ENCODE measurements at regions not wholly inside any gene's neighbourhood (a gene's known extent, or its start where the extent isn't known, plus 50 kb on each side); places are given as distances from the start of the nearest gene placed in this dataset.

DNA sequence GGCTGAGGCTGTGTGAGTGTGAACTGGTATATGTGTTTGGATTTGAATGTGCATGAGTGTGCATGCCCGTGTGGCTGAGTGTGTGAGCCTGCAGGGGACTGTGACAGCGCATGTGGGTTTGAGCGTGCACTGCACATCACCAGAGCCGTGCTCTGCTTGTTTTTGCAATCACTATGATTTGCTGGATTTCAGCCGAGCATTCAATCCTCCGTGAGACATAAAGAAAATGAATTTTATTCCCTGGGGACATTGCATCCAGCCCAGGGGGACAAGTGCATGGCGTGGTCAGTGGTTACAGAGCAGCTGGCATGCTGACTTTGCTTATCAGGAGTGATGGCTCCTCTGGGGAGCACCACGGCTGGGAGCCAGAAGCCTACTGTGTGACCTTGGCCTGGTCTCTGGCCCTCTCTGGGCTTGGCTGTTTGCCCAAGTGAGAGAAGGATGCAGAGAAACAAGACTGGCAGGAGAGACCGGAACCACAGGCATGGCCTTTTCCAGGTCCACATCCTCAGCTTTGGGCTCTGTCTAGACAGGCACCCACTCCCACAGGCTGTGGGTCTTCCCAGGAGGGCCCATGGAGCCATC, 160.2 kb upstream of the UNC5B start:
- TF ChIP-seq, protein P1, sequence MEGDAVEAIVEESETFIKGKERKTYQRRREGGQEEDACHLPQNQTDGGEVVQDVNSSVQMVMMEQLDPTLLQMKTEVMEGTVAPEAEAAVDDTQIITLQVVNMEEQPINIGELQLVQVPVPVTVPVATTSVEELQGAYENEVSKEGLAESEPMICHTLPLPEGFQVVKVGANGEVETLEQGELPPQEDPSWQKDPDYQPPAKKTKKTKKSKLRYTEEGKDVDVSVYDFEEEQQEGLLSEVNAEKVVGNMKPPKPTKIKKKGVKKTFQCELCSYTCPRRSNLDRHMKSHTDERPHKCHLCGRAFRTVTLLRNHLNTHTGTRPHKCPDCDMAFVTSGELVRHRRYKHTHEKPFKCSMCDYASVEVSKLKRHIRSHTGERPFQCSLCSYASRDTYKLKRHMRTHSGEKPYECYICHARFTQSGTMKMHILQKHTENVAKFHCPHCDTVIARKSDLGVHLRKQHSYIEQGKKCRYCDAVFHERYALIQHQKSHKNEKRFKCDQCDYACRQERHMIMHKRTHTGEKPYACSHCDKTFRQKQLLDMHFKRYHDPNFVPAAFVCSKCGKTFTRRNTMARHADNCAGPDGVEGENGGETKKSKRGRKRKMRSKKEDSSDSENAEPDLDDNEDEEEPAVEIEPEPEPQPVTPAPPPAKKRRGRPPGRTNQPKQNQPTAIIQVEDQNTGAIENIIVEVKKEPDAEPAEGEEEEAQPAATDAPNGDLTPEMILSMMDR (conservative IDR thresholded peaks at IDR 0.05; ENCODE audit: low read depth, low read length) = no peak
- no peaks in the 10 kb centered on the region; the same call in 1 of the 2 replicates for H3K27me3 ChIP-seq (ENCODE audit: insufficient read depth, low read depth)
- no peaks in the 10 kb centered on the region for H4K20me1 ChIP-seq (ENCODE audit: insufficient read depth)
- no peaks in the 10 kb centered on the region for H3K4me1 ChIP-seq (ENCODE audit: low read depth, poor library complexity, severe bottlenecking)
- no peak overlapping the region for H3K4me3 ChIP-seq (IDR thresholded peaks at IDR 0.05; ENCODE audit: insufficient read depth, low read depth, low read length)
- no peak overlapping the region for H3K4me2 ChIP-seq
- no peak overlapping the region for H2AFZ ChIP-seq (ENCODE audit: low read depth)
- H3K9ac ChIP-seq = no peak overlapping the region
- H3K36me3 ChIP-seq (ENCODE audit: insufficient read depth) = no peaks in the 10 kb centered on the region
- H3K79me2 ChIP-seq (ENCODE audit: insufficient read depth, low read depth) = no peaks in the 10 kb centered on the region
- H3K27ac ChIP-seq = no peak overlapping the region

DNA sequence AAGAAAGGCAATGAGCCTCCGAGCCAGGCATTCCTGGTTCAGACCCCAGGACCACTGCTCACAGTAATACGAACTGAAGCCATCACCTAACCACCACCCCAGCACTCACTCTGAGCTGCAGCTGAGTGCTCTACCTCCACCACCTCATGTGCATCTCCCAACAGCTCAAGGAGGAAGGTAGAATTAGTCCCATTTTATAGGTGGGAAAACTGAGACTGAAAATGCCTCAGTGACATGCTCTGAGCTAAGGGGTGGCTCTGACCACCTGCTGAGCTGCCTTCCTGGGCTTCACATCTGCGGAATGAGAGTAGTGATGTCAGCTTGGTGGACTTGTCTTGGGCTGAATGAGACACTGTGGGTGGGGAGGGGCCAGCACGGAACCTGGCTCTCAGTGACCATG, 159.7 kb upstream of the UNC5B start:
- TF ChIP-seq, protein P1 (conservative IDR thresholded peaks at IDR 0.05; ENCODE audit: low read depth, low read length) = no peak
- no peaks in the 10 kb centered on the region for H3K79me2 ChIP-seq (ENCODE audit: insufficient read depth, low read depth)
- H3K36me3 ChIP-seq (ENCODE audit: insufficient read depth) = no peaks in the 10 kb centered on the region
- H3K4me2 ChIP-seq = no peak overlapping the region
- H3K4me3 ChIP-seq (IDR thresholded peaks at IDR 0.05; ENCODE audit: insufficient read depth, low read depth, low read length) = no peak overlapping the region
- H3K4me1 ChIP-seq (ENCODE audit: low read depth, poor library complexity, severe bottlenecking) = no peaks in the 10 kb centered on the region
- no peak overlapping the region for H2AFZ ChIP-seq (ENCODE audit: low read depth)
- H3K27me3 ChIP-seq (ENCODE audit: insufficient read depth, low read depth) = no peaks in the 10 kb centered on the region; the same call in 1 of the 2 replicates
- H4K20me1 ChIP-seq (ENCODE audit: insufficient read depth) = no peaks in the 10 kb centered on the region
- no peak overlapping the region for H3K27ac ChIP-seq
- H3K9ac ChIP-seq = no peak overlapping the region

DNA sequence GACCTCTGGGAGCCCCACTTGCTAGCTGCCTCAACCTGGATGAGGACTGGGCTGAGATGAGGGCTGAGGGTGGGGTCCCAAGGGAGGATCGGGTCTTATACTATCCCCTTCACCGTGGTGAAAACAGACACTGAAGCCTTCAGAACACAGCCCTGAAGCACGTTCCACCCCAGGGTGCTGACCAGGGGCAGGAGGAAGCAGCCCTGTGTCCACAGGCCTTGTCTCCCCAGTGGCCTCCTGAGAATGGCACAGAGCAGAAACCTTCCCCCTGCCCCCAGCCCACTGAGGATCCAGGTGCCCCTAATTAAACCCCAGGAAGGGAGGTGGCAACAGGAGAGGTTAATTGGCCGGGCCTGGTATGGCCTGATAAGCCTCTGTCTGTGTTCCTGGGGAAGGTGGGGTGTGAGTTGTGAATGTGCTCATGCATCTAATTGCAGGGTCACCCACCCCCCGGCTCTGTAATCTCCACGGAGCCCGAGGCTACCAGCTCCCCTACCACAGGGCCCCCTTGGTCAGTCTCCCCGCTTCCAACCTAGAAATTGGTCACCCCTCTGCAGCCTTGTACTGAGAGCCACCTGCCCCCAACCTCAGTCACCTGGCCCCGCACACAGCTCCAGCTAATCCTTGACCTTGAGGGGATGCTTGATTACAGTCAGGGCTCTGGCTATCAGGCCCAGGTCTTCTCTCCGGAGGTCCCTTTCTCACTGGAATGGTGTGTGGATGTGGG, 159.0 kb upstream of the UNC5B start:
- Histone ChIP-seq H3K79me2 (ENCODE audit: insufficient read depth, low read depth) (no peaks in the 10 kb centered on the region), H3K4me2 (no peak overlapping the region), H3K36me3 (ENCODE audit: insufficient read depth) (no peaks in the 10 kb centered on the region), H3K27ac (no peak overlapping the region), H3K4me3 (IDR thresholded peaks at IDR 0.05; ENCODE audit: insufficient read depth, low read depth, low read length) (no peak overlapping the region), H2AFZ (ENCODE audit: low read depth) (no peak overlapping the region), H3K4me1 (ENCODE audit: low read depth, poor library complexity, severe bottlenecking) (no peaks in the 10 kb centered on the region), H3K9ac (no peak overlapping the region), H4K20me1 (ENCODE audit: insufficient read depth) (no peaks in the 10 kb centered on the region), H3K27me3 (ENCODE audit: insufficient read depth, low read depth) (no peaks in the 10 kb centered on the region; the same call in 1 of the 2 replicates)
- TF ChIP-seq, protein P1 (conservative IDR thresholded peaks at IDR 0.05; ENCODE audit: low read depth, low read length) = no peak

DNA sequence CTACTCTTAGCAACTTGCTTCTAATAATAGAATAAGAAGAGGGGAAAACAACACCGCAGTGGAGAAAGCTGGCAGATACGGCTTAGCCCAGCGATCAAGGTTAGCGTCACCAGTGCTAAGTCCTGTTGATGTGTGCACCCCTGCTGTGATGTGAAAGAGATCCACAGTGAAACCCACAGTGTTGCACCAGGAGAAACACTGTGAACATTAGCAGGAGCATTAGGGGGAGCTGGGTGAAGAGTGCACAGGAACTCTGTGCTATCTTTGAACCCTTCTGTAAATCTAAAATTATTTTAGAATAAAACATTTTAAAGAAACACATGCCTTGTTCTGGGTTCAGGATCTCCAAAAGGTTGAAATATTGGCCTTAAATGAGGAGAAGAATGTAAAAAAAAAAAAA, 154.1 kb upstream of the UNC5B start:
- H3K27me3 ChIP-seq (ENCODE audit: insufficient read depth, low read depth) = no peaks in the 10 kb centered on the region; the same call in 1 of the 2 replicates
- H3K9ac ChIP-seq = no peak overlapping the region
- H3K27ac ChIP-seq = no peak overlapping the region
- TF ChIP-seq, protein P1 (conservative IDR thresholded peaks at IDR 0.05; ENCODE audit: low read depth, low read length) = no peak
- H3K79me2 ChIP-seq (ENCODE audit: insufficient read depth, low read depth) = no peaks in the 10 kb centered on the region
- no peaks in the 10 kb centered on the region for H3K36me3 ChIP-seq (ENCODE audit: insufficient read depth)
- no peaks in the 10 kb centered on the region for H4K20me1 ChIP-seq (ENCODE audit: insufficient read depth)
- H3K4me1 ChIP-seq (ENCODE audit: low read depth, poor library complexity, severe bottlenecking) = no peaks in the 10 kb centered on the region
- no peak overlapping the region for H2AFZ ChIP-seq (ENCODE audit: low read depth)
- no peak overlapping the region for H3K4me3 ChIP-seq (IDR thresholded peaks at IDR 0.05; ENCODE audit: insufficient read depth, low read depth, low read length)
- H3K4me2 ChIP-seq = no peak overlapping the region

Measured in KMS-11 (cell line).